Testis (tissue), 2 donors: ENCODE measurements at regions not wholly inside any gene's neighbourhood (a gene's known extent, or its start where the extent isn't known, plus 50 kb on each side); places are given as distances from the start of the nearest gene placed in this dataset.

Experiments
- CTCF ChIP-seq, 3 experiments: fragments of 450-650 bp in 2 of 3; fragments of 200-600 bp in 1 of 3; sonication (generic) in 1 of 3; IDR thresholded peaks; one replicate each; pipeline ENCODE4 v1.5.1; 2016 to 2019; ENCODE audit warnings: antibody characterized with exemption in 3 of 3, mild to moderate bottlenecking in 2 of 3, moderate library complexity in 1 of 3
- POLR2A ChIP-seq: fragments of 450-650 bp; IDR thresholded peaks from one replicate; pipeline ENCODE4 v1.6.1; 2017; ENCODE audit warnings: antibody characterized with exemption, mild to moderate bottlenecking, moderate library complexity

DNA sequence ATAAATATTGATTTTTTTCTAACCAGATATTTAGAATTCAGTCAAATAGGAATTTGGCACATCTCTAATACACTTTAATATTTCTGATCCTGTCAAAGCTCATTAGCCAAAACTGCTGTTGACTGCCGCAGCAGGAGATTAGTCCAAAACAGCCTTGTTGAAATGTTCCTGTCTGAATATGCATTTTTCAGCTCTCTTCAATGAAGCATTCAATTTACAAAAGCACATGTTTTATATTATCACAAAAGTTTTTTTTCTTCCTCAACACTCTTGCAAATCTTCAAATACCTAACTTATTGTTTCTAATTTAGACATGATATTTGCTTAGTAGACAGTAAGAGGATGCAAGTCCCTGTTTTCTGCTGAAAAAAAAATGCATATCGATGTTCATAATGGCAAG is 140.9 kb downstream of the SPATA18 start:
- no peak for TF ChIP-seq POLR2A
- no peak for TF ChIP-seq CTCF (IDR thresholded peaks at IDR 0.05)
